AG04450 (cell line): ENCODE measurements at regions not wholly inside any gene's neighbourhood (a gene's known extent, or its start where the extent isn't known, plus 50 kb on each side); places are given as distances from the start of the nearest gene placed in this dataset.
A peak's percentile ranks its signal among the peaks of the same experiment; 100 is the strongest.

ENCODE experiments used
- CTCF ChIA-PET: fragments of 300-600, 350-600 bp; formaldehyde crosslinking; extraction: SDS; loops from one replicate; lab custom pipeline; 2022; ENCODE audit warnings: antibody characterized with exemption, inconsistent platforms; lab: Charles Lee
- POLR2A ChIA-PET: fragments of 350-600 bp; formaldehyde crosslinking; extraction: SDS; loops from one replicate; lab custom pipeline; 2021; ENCODE audit warnings: antibody characterized with exemption, inconsistent platforms; lab: Yijun Ruan, JAX
- DNase-seq: peaks from one replicate; pipeline ENCODE4 v3.0.0-alpha.2; 2011; ENCODE audit warnings: low read depth, low spot score
- H3K27ac ChIP-seq: one replicate; pipeline ENCODE4 v1.5.1; 2012; ENCODE audit warnings: low read depth, low read length, control low read depth
- H3K27me3 ChIP-seq: one replicate; pipeline ENCODE4 v1.6.0; 2012; ENCODE audit warnings: low read length; ENCODE audit not compliant: control insufficient read depth, insufficient read depth
- H3K4me3 ChIP-seq: 2 replicates; pipeline ENCODE4 v1.5.1; 2011; ENCODE audit warnings: mild to moderate bottlenecking, low read depth, low read length, control low read depth
- H3K9me3 ChIP-seq: 2 replicates; pipeline ENCODE4 v1.5.1; 2012; ENCODE audit warnings: low read length; ENCODE audit not compliant: control insufficient read depth, insufficient read depth
- CTCF ChIP-seq: IDR thresholded peaks from 2 replicates; pipeline ENCODE4 v1.5.1; 2011; ENCODE audit warnings: low read depth, low read length, control low read depth, inconsistent platforms

- no peak for TF ChIP-seq CTCF
- Histone ChIP-seq H3K27ac (no peak overlapping the region), H3K27me3 (no peaks in the 10 kb centered on the region), H3K4me3 (no peak overlapping the region), H3K9me3 (no peaks in the 10 kb centered on the region)
- POLR2A ChIA-PET, result no interaction called here
- CTCF ChIA-PET, result interaction anchor here (0.6 kb wide), 1 partner anchor 116 kb away, joined by 5 read pairs; no protein-coding TSS in a partner anchor
- peak; percentile 8 for DNase-seq
Measured at GRCh38 chr6:149127212-149127611, 190.3 kb upstream of the TAB2 start.

GRCh38 chr6:149128489-149129145 lies 188.9 kb upstream of the TAB2 start:
- CTCF ChIA-PET, result no interaction called here
- TF ChIP-seq CTCF, result no peak

GRCh38 chr6:149129371-149130077 lies 188.0 kb upstream of the TAB2 start:
- CTCF ChIA-PET, result no interaction called here
- H3K4me3 ChIP-seq, result no peak overlapping the region
- no peak for TF ChIP-seq CTCF
- peak; percentile 7 for DNase-seq
- POLR2A ChIA-PET, result no interaction called here
- H3K27me3 ChIP-seq, result no peaks in the 10 kb centered on the region
- H3K9me3 ChIP-seq, result no peaks in the 10 kb centered on the region
- no peak overlapping the region for H3K27ac ChIP-seq

More at GRCh38 chr6:149128489-149129145, 188.9 kb upstream of the TAB2 start:
- DNase-seq, result no peak
- no peak overlapping the region for H3K27ac ChIP-seq
- no peaks in the 10 kb centered on the region for H3K9me3 ChIP-seq
- POLR2A ChIA-PET, result no interaction called here
- H3K4me3 ChIP-seq, result no peak overlapping the region
- H3K27me3 ChIP-seq, result no peaks in the 10 kb centered on the region

- CTCF ChIA-PET, result no interaction called here
- POLR2A ChIA-PET, result no interaction called here
- no peak for DNase-seq
- no peak overlapping the region for H3K4me3 ChIP-seq
- no peak for TF ChIP-seq CTCF
- H3K9me3 ChIP-seq, result no peaks in the 10 kb centered on the region
- no peak overlapping the region for H3K27ac ChIP-seq
- no peaks in the 10 kb centered on the region for H3K27me3 ChIP-seq
Measured at GRCh38 chr6:149130090-149130489, 187.4 kb upstream of the TAB2 start.

GRCh38 chr6:149130508-149130907 lies 187.0 kb upstream of the TAB2 start:
- Histone ChIP-seq H3K27ac (no peak overlapping the region), H3K9me3 (no peaks in the 10 kb centered on the region), H3K4me3 (no peak overlapping the region), H3K27me3 (no peaks in the 10 kb centered on the region)
- ChIA-PET POLR2A (no interaction called here), CTCF (interaction anchor here (0.5 kb wide), 1 partner anchor 248 kb away, joined by 3 read pairs; no protein-coding TSS in a partner anchor)
- TF ChIP-seq CTCF, result no peak
- no peak for DNase-seq
